Natural killer cell (primary cell): ENCODE measurements at regions not wholly inside any gene's neighbourhood (a gene's known extent, or its start where the extent isn't known, plus 50 kb on each side); places are given as distances from the start of the nearest gene placed in this dataset.

Experiments used
- ATAC-seq, 3 donors: fragments of 150-1000 bp in 2 of 3; fragments of 200-7000 bp in 1 of 3; cut with Tn5 transposase; 1 replicate in 1 of 3; 2 replicates in 2 of 3; pipeline ENCODE4 v1.10.0; 2021; ENCODE audit warnings: mild to moderate bottlenecking in 2 of 3, moderate library complexity in 2 of 3
- DNase-seq, 2 donors: peaks; one replicate each; pipeline versions ENCODE4 v3.0.0 to v3.0.0-alpha.2; 2013 to 2021; ENCODE audit warnings: mixed read lengths in 1 of 2
- H3K27ac ChIP-seq: one replicate; pipeline ENCODE4 v1.5.1; 2013; ENCODE audit warnings: mild to moderate bottlenecking, low read length
- H3K27me3 ChIP-seq: one replicate; pipeline ENCODE4 v1.6.1; 2013; ENCODE audit warnings: low read length; ENCODE audit not compliant: control insufficient read depth, insufficient read depth
- H3K36me3 ChIP-seq: one replicate; pipeline ENCODE4 v1.6.1; 2013; ENCODE audit warnings: low read length; ENCODE audit not compliant: control insufficient read depth, insufficient read depth
- H3K4me1 ChIP-seq: one replicate; pipeline ENCODE4 v1.6.1; 2013; ENCODE audit warnings: low read length; ENCODE audit not compliant: control insufficient read depth, insufficient read depth
- H3K4me3 ChIP-seq: one replicate; pipeline ENCODE4 v1.5.1; 2013; ENCODE audit warnings: low read length
- H3K9me3 ChIP-seq: one replicate; pipeline ENCODE4 v1.6.1; 2013; ENCODE audit warnings: low read length; ENCODE audit not compliant: control insufficient read depth, insufficient read depth
- H3K27ac Mint-ChIP-seq, 2 donors: one replicate each; pipeline ENCODE4 v1.8.0; 2022; ENCODE audit warnings: mild to moderate bottlenecking in 2 of 2, mixed read lengths in 2 of 2, moderate library complexity in 1 of 2
- H3K27me3 Mint-ChIP-seq, 2 donors: one replicate each; pipeline ENCODE4 v1.8.0; 2022; ENCODE audit warnings: low read depth in 2 of 2, mixed read lengths in 2 of 2
- H3K36me3 Mint-ChIP-seq: one replicate; pipeline ENCODE4 v1.8.0; 2022; ENCODE audit warnings: mixed read lengths
- H3K4me1 Mint-ChIP-seq, 2 donors: one replicate each; pipeline ENCODE4 v1.8.0; 2022; ENCODE audit warnings: mixed read lengths in 2 of 2
- H3K4me3 Mint-ChIP-seq: one replicate; pipeline ENCODE4 v1.8.0; 2022; ENCODE audit warnings: mild to moderate bottlenecking, moderate library complexity, mixed read lengths
- H3K9me3 Mint-ChIP-seq, 2 donors: one replicate each; pipeline ENCODE4 v1.8.0; 2022; ENCODE audit warnings: mixed read lengths in 2 of 2
- WGBS: methylation state at CpG from one replicate; pipeline ENCODE4 v1.1.7; 2013; ENCODE audit warnings: missing lambda C conversion rate; ENCODE audit not compliant: insufficient coverage; 5-methylcytosine and 5-hydroxymethylcytosine counted together
- intact Hi-C: fragments of 100-400 bp; cut with micrococcal nuclease; formaldehyde crosslinking; loops from one replicate; pipeline ENCODE4 v1.14.2; 2022
- TF ChIP-seq, protein P1 (sequence below): fragments of 200-600 bp; IDR thresholded peaks from one replicate; pipeline ENCODE4 v1.8.0; 2022; ENCODE audit warnings: antibody characterized with exemption

DNA sequence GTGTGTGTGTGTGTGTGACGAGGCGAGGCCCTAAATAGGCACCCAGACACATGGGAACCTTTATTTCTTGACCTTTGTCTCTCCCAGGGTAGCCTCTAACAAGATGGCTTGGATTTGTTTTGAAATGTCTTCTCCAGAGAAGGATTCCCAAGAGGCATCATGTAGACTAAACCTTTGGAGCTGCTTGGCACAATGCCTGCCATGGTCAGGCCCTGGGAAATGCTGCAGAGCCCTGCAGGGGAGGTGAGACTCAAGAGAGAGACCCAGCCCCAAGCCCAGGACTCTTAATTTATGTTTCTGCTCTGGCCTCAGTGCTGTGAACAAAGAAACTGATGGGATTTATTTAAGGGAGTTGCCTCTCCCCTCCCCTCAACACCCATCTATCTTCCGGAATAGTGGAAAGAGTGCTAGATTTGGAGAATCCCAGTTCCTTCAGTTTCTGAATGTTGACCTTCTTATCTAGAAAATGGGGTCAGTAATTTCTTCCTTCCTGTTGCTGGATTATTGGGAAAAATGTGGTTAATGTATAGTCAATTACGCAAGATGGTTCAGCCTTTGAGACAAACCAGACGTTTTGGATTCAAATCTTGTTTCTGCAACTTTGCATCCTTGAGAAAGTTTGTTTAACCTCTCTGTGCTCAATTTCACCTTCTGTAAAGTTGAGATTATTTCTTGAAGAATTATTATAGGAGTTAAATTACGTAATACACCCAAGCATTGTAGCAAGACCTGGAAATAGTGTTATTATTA is 434.8 kb downstream of the MAFB start:
- WGBS = 74% methylated on average over 4 of the region's 6 CpGs
- Mint-ChIP-seq H3K36me3 (no peaks in the 10 kb centered on the region), H3K27me3 (peaks cover 6 to 11% of the 10 kb centered on the region in 2 donors), H3K4me1 (no peaks in the 10 kb centered on the region), H3K9me3 (no peaks in the 10 kb centered on the region), H3K27ac (no peak overlapping the region), H3K4me3 (no peak overlapping the region)
- TF ChIP-seq, protein P1, sequence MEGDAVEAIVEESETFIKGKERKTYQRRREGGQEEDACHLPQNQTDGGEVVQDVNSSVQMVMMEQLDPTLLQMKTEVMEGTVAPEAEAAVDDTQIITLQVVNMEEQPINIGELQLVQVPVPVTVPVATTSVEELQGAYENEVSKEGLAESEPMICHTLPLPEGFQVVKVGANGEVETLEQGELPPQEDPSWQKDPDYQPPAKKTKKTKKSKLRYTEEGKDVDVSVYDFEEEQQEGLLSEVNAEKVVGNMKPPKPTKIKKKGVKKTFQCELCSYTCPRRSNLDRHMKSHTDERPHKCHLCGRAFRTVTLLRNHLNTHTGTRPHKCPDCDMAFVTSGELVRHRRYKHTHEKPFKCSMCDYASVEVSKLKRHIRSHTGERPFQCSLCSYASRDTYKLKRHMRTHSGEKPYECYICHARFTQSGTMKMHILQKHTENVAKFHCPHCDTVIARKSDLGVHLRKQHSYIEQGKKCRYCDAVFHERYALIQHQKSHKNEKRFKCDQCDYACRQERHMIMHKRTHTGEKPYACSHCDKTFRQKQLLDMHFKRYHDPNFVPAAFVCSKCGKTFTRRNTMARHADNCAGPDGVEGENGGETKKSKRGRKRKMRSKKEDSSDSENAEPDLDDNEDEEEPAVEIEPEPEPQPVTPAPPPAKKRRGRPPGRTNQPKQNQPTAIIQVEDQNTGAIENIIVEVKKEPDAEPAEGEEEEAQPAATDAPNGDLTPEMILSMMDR = no peak
- H3K4me3 ChIP-seq = no peak overlapping the region
- intact Hi-C loops = no loop called here
- H3K27ac ChIP-seq = no peak overlapping the region
- no peaks in the 10 kb centered on the region for H3K27me3 ChIP-seq
- no peaks in the 10 kb centered on the region for H3K4me1 ChIP-seq
- ATAC-seq = no peak
- DNase-seq = no peak
- no peaks in the 10 kb centered on the region for H3K9me3 ChIP-seq
- H3K36me3 ChIP-seq = no peaks in the 10 kb centered on the region

DNA sequence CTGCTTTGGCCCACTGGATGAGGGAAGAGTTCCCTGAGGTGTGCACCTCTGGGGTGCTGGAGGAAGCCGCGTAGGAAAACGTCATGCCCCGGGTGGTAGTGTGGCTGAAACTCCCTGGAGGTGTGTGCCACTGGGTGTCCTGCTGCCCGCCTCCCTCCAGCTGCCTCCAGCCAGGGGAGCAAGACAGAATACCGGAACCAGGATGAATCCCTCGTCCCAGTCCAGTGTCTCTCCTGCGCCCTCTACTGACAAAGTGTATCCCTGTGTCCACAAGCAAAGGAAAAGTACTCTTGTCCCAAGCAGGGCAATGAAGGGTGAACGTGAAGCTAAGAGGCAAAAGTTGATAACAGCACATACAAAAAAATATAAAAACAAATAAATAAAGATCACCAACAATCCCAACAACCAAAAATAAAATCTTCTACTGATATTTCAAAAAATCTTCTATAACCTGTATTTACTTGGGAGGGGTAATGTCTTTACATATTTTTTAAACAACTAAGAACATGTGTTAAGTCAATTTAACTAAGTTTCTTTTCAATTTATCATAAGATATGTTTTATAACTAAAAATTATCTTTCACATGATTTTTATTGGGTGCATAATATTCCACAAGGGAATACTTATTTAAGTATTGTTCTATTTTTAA is 437.6 kb downstream of the MAFB start:
- H3K27me3 ChIP-seq = no peaks in the 10 kb centered on the region
- DNase-seq (no peak), ATAC-seq (no peak)
- no peaks in the 10 kb centered on the region for H3K4me1 Mint-ChIP-seq
- no peaks in the 10 kb centered on the region for H3K4me1 ChIP-seq
- H3K4me3 Mint-ChIP-seq = no peak overlapping the region
- TF ChIP-seq, protein P1 = no peak
- H3K9me3 ChIP-seq = no peaks in the 10 kb centered on the region
- H3K9me3 Mint-ChIP-seq = no peaks in the 10 kb centered on the region
- no peaks in the 10 kb centered on the region for H3K36me3 Mint-ChIP-seq
- WGBS = 83% methylated on average over 9 of the region's 9 CpGs
- H3K36me3 ChIP-seq = no peaks in the 10 kb centered on the region
- no peak overlapping the region for H3K27ac Mint-ChIP-seq
- no peak overlapping the region for H3K4me3 ChIP-seq
- intact Hi-C loops = no loop called here
- H3K27ac ChIP-seq = no peak overlapping the region
- peaks cover 6 to 11% of the 10 kb centered on the region in 2 donors for H3K27me3 Mint-ChIP-seq

DNA sequence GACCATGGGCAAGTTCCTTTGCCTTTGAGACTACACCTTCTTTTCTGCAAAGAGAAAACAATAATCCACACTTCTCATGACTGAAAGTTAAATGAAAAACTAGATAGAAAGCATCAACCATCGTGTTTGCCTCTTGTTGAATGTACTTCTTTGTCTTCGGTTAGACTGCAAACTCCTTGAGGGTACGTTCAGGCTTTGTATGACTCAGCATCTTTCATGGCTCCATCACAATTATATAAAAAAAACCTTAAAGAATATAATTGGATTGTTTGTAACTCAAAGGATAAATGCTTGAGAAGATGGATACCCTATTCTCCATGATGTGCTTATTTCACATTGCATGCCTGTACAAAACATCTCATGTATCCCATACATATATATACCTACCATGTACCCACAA is 439.2 kb downstream of the MAFB start:
- DNase-seq (no peak), ATAC-seq (no peak)
- no peaks in the 10 kb centered on the region for H3K4me1 Mint-ChIP-seq
- no peaks in the 10 kb centered on the region for H3K9me3 Mint-ChIP-seq
- H3K4me3 ChIP-seq = no peak overlapping the region
- H3K4me1 ChIP-seq = no peaks in the 10 kb centered on the region
- no peak overlapping the region for H3K27ac Mint-ChIP-seq
- H3K36me3 ChIP-seq = no peaks in the 10 kb centered on the region
- H3K27me3 Mint-ChIP-seq = peaks cover under 1 to 5% of the 10 kb centered on the region in 2 donors
- intact Hi-C loops = no loop called here
- H3K36me3 Mint-ChIP-seq = no peaks in the 10 kb centered on the region
- H3K27ac ChIP-seq = no peak overlapping the region
- H3K27me3 ChIP-seq = no peaks in the 10 kb centered on the region
- TF ChIP-seq, protein P1 = no peak
- H3K9me3 ChIP-seq = no peaks in the 10 kb centered on the region
- H3K4me3 Mint-ChIP-seq = no peak overlapping the region
- WGBS = 86% methylated on average over 3 of the region's 3 CpGs

DNA sequence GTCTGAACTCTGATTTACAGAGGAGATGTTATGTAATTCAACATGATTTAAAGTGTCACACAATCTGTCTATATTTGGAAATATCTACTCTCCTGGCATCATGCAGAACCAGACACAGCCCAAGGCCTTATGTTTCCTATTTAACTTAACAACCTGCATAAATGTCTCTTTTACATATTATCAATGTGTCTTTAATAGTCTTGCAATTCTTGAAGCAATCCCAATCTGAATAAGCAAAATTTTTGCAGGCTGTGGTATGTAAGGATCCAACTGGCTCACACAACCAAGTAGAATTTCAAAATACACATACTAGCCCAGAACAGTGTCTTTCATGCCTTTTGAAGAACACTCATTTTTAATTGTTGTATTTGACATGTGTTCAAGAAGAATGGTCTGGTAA is 443.2 kb downstream of the MAFB start:
- H3K4me3 ChIP-seq = no peak overlapping the region
- H3K27ac ChIP-seq = no peak overlapping the region
- H3K27me3 ChIP-seq = no peaks in the 10 kb centered on the region
- intact Hi-C loops = no loop called here
- no peak for ATAC-seq
- Mint-ChIP-seq H3K27me3 (peaks cover 0 to 3% of the 10 kb centered on the region in 2 donors), H3K36me3 (no peaks in the 10 kb centered on the region), H3K9me3 (no peaks in the 10 kb centered on the region), H3K27ac (no peak overlapping the region), H3K4me1 (no peaks in the 10 kb centered on the region), H3K4me3 (no peak overlapping the region)
- no peaks in the 10 kb centered on the region for H3K9me3 ChIP-seq
- H3K36me3 ChIP-seq = no peaks in the 10 kb centered on the region
- TF ChIP-seq, protein P1 = no peak
- DNase-seq = no peak
- no peaks in the 10 kb centered on the region for H3K4me1 ChIP-seq
